Iris pigment epithelial cell (primary cell): ENCODE measurements at regions not wholly inside any gene's neighbourhood (a gene's known extent, or its start where the extent isn't known, plus 50 kb on each side); places are given as distances from the start of the nearest gene placed in this dataset.

ENCODE experiments used
- DNase-seq: peaks from one replicate; pipeline ENCODE4 v3.0.0-alpha.2; 2011; ENCODE audit warnings: low read depth

- DNase-seq: no peak
Observed at GRCh38 chr13:104314321-104314720, 1248.1 kb upstream of the SLC10A2 start.

- DNase-seq: no peak
Observed at GRCh38 chr13:104310861-104311260, 1244.6 kb upstream of the SLC10A2 start.

- no peak for DNase-seq
Observed at GRCh38 chr13:104309431-104309830, 1243.2 kb upstream of the SLC10A2 start.

- peak; percentile 21 for DNase-seq
Observed at GRCh38 chr13:104301171-104301975, 1235.2 kb upstream of the SLC10A2 start.

GRCh38 chr13:104297075-104297474, 1230.9 kb upstream of the SLC10A2 start:
- DNase-seq: peak; percentile 33

- peak; percentile 20 for DNase-seq
Observed at GRCh38 chr13:104296286-104296685, 1230.1 kb upstream of the SLC10A2 start.

GRCh38 chr13:104295537-104295936, 1229.3 kb upstream of the SLC10A2 start:
- no peak for DNase-seq

GRCh38 chr13:104289400-104289799, 1223.2 kb upstream of the SLC10A2 start:
- peak; percentile 37 for DNase-seq

GRCh38 chr13:104288496-104288895, 1222.3 kb upstream of the SLC10A2 start:
- DNase-seq: no peak

- DNase-seq: peak; percentile 12
Observed at GRCh38 chr13:104286566-104287290, 1220.5 kb upstream of the SLC10A2 start.

GRCh38 chr13:104281910-104282309, 1215.7 kb upstream of the SLC10A2 start:
- DNase-seq: no peak

GRCh38 chr13:104270731-104271130, 1204.5 kb upstream of the SLC10A2 start:
- no peak for DNase-seq

GRCh38 chr13:104267206-104267811, 1201.1 kb upstream of the SLC10A2 start:
- no peak for DNase-seq

- no peak for DNase-seq
Observed at GRCh38 chr13:104256701-104257100, 1190.5 kb upstream of the SLC10A2 start.

GRCh38 chr13:104253063-104253680, 1187.0 kb upstream of the SLC10A2 start:
- peak; percentile 46 for DNase-seq

- peak; percentile 16 for DNase-seq
Observed at GRCh38 chr13:104251931-104252330, 1185.7 kb upstream of the SLC10A2 start.

- no peak for DNase-seq
Observed at GRCh38 chr13:104246955-104247354, 1180.7 kb upstream of the SLC10A2 start.

- no peak for DNase-seq
Observed at GRCh38 chr13:104206450-104207044, 1140.3 kb upstream of the SLC10A2 start.

- no peak for DNase-seq
Observed at GRCh38 chr13:104204177-104204576, 1138.0 kb upstream of the SLC10A2 start.

- no peak for DNase-seq
Observed at GRCh38 chr13:104198801-104199200, 1132.6 kb upstream of the SLC10A2 start.

- no peak for DNase-seq
Observed at GRCh38 chr13:104196611-104197010, 1130.4 kb upstream of the SLC10A2 start.
